ENCODE measurements at regions not wholly inside any gene's neighbourhood (a gene's known extent, or its start where the extent isn't known, plus 50 kb on each side); places are given as distances from the start of the nearest gene placed in this dataset.
"Not testable (repeated sequence)": the region's sequence is repeated elsewhere in the genome, so short reads cannot be mapped to it uniquely, and the experiment has no call there.

GRCh38 chr13:73656863-73657262 lies 477.3 kb downstream of the KLF12 start:
- no peak for DNase-seq
- H3K27me3 ChIP-seq = no peaks in the 10 kb centered on the region
- no peaks in the 10 kb centered on the region for H3K36me3 ChIP-seq
- TF ChIP-seq CTCF (IDR thresholded peaks at IDR 0.05) = no peak
- no peak overlapping the region for H3K27ac ChIP-seq
- peaks cover 0 to 10% (median 0%) of the 10 kb centered on the region in 4 donors for H3K4me1 ChIP-seq
- H3K4me3 ChIP-seq = no peak overlapping the region
- H3K9me3 ChIP-seq = no peaks in the 10 kb centered on the region
- intact Hi-C loops (cut with DNase I; ENCODE audit: low total_unique reads) = no loop called here

- Histone ChIP-seq H3K27me3 (no peaks in the 10 kb centered on the region), H3K4me1 (peaks cover 0 to 10% (median 0%) of the 10 kb centered on the region in 4 donors), H3K36me3 (no peaks in the 10 kb centered on the region), H3K4me3 (no peak overlapping the region), H3K9me3 (no peaks in the 10 kb centered on the region), H3K27ac (no peak overlapping the region)
- no peak for TF ChIP-seq CTCF (IDR thresholded peaks at IDR 0.05)
- intact Hi-C loops (cut with DNase I; ENCODE audit: low total_unique reads) = no loop called here
- DNase-seq = no peak
These were observed 480.5 kb downstream of the KLF12 start for GRCh38 chr13:73653688-73654087.

DNA sequence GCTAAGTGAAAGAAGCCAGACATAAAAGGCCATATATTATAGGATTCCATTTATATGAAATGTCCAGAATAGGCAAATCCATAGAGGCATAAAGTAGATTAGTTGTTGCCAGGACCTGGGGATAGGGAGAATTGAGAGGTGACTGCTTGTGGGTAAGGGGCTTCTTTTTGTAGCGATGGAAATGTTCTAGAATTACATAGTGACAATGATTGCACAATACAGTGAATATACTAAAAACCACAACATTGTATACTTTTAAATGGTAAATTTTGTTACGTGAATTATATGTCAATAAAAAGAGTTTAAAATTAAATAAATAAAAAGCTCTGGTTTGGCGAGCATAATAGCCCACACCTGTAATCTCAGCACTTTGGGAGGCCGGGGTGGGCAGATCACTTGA lies 486.8 kb downstream of the KLF12 start:
- Histone ChIP-seq H3K4me3 (no peak overlapping the region), H3K27me3 (no peaks in the 10 kb centered on the region), H3K4me1 (no peaks in the 10 kb centered on the region), H3K27ac (no peak overlapping the region), H3K9me3 (no peaks in the 10 kb centered on the region), H3K36me3 (no peaks in the 10 kb centered on the region)
- intact Hi-C loops (cut with DNase I; ENCODE audit: low total_unique reads) = no loop called here
- no peak for DNase-seq
- no peak for TF ChIP-seq CTCF (IDR thresholded peaks at IDR 0.05)

DNA sequence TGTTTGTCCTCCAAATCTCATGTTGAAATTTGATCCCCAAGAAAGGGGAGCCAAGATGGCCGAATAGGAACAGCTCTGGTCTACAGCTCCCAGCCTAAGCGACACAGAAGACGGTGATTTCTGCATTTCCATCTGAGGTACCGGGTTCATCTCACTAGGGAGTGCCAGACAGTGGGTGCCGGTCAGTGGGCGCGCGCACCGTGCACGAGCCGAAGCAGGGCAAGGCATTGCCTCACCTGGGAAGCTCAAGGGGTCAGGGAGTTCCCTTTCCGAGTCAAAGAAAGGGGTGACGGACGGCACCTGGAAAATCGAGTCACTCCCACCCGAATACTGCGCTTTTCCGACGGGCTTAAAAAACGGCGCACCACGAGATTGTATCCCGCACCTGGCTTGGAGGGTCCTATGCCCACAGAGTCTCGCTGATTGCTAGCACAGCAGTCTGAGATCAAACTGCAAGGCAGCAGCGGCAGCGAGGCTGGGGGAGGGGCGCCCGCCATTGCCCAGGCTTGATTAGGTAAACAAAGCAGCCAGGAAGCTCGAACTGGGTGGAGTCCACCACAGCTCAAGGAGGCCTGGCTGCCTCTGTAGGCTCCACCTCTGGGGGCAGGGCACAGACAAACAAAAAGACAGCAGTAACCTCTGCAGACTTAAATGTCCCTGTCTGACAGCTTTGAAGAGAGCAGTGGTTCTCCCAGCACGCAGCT lies 493.6 kb downstream of the KLF12 start:
- H3K36me3 ChIP-seq; intact Hi-C loops (cut with DNase I; ENCODE audit: low total_unique reads); H3K27ac ChIP-seq; H3K4me3 ChIP-seq; DNase-seq; H3K4me1 ChIP-seq; H3K9me3 ChIP-seq; H3K27me3 ChIP-seq: not testable (repeated sequence)

DNA sequence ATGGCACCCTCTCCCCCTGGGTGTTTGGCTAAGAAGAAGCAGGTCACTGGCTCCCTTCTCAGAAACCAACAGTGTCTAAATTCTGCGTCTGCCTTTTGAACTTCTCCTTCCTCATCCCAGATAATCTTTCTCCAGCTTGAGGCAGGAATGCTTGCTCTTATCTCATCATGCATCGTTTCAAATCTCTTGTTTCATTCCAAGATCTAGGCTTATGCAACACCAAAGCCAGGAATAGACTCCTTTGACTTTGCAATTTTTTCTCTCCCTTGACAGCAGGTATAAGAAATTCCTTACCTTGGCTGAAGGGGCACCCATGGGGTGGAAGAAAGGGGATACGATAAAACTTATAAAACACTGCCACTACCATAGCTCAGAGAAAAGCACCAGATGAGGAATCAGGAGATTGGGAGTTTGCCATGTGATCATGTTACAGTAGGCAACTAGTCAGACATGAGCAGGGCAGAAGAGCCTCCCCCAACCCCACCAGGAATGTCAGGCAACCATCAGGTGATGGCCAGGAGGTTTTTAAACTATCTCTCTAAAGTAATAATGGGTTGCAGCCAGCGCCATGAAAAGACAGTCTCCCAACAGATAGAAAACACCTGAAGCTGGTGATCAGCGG lies 498.9 kb downstream of the KLF12 start:
- no peak overlapping the region for H3K27ac ChIP-seq
- no peak for TF ChIP-seq CTCF (IDR thresholded peaks at IDR 0.05)
- H3K36me3 ChIP-seq = no peaks in the 10 kb centered on the region
- no peak for DNase-seq
- H3K4me3 ChIP-seq = no peak overlapping the region
- intact Hi-C loops (cut with DNase I; ENCODE audit: low total_unique reads) = no loop called here
- H3K9me3 ChIP-seq = no peaks in the 10 kb centered on the region
- H3K4me1 ChIP-seq = no peaks in the 10 kb centered on the region
- no peaks in the 10 kb centered on the region for H3K27me3 ChIP-seq

DNA sequence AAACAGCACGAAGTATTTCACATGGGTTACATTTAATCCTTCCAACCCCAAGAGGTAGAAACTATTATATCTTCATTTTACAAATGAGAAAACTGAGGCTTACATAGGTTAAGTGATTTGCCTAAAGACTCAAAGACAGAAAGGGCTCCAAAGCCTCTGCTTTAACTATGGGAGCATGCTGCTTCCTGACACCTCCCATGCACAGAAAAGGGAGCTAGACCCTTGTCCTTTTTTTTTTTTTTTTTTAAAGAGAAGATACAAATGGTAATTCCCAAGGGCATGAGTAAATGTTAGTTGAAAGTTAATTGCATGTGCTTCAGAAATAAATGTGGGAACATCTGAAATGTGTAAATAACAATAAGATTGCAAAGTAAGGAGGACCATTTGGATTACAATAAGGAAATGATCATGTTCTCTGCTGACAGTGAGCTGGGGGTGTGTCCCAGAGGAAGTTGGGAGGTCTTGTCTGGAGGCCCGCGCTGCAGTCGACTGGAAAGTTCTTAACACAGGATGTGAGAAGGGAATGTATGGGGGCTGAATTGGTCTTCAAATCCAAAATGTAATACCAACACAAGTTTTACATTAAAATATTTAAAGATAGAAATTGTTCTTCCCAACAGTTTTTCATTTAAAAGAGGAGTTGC lies 500.3 kb downstream of the KLF12 start:
- intact Hi-C loops (cut with DNase I; ENCODE audit: low total_unique reads) = no loop called here
- no peak for DNase-seq
- TF ChIP-seq CTCF (IDR thresholded peaks at IDR 0.05) = no peak

More for the DNA sequence above, 500.3 kb downstream of the KLF12 start:
- H3K36me3 ChIP-seq = no peaks in the 10 kb centered on the region
- no peaks in the 10 kb centered on the region for H3K27me3 ChIP-seq
- H3K4me3 ChIP-seq = no peak overlapping the region
- H3K27ac ChIP-seq = no peak overlapping the region
- H3K9me3 ChIP-seq = no peaks in the 10 kb centered on the region
- no peaks in the 10 kb centered on the region for H3K4me1 ChIP-seq

Measured in tibial artery (tissue), 4 donors.